SK-N-SH treated with all-trans-retinoic acid at 6 μM for 48 hours (cell line): ENCODE measurements at regions not wholly inside any gene's neighbourhood (a gene's known extent, or its start where the extent isn't known, plus 50 kb on each side); places are given as distances from the start of the nearest gene placed in this dataset.

Experiments
- BACH2 ChIP-seq: fragments of 250-450 bp; sonication (Bioruptor Pico); IDR thresholded peaks from 2 replicates; pipeline ENCODE4 v1.9.0; 2021; ENCODE audit warnings: mild to moderate bottlenecking, borderline replicate concordance
- CSDC2 ChIP-seq: fragments of 250-450 bp; sonication (Bioruptor Pico); IDR thresholded peaks from 2 replicates; pipeline ENCODE4 v1.5.0; 2020; ENCODE audit warnings: mild to moderate bottlenecking, moderate library complexity
- ESRRG ChIP-seq: fragments of 250-450 bp; sonication (Bioruptor Pico); IDR thresholded peaks from 2 replicates; pipeline ENCODE4 v1.6.1; 2021; ENCODE audit warnings: mild to moderate bottlenecking
- GLIS3 ChIP-seq: fragments of 250-450 bp; sonication (Bioruptor Pico); IDR thresholded peaks from 2 replicates; pipeline ENCODE4 v1.5.0; 2020; ENCODE audit warnings: mild to moderate bottlenecking, moderate library complexity
- RARB ChIP-seq: fragments of 250-450 bp; sonication (Bioruptor Pico); IDR thresholded peaks from 2 replicates; pipeline ENCODE4 v1.8.0; 2021; ENCODE audit warnings: mild to moderate bottlenecking, moderate library complexity

DNA sequence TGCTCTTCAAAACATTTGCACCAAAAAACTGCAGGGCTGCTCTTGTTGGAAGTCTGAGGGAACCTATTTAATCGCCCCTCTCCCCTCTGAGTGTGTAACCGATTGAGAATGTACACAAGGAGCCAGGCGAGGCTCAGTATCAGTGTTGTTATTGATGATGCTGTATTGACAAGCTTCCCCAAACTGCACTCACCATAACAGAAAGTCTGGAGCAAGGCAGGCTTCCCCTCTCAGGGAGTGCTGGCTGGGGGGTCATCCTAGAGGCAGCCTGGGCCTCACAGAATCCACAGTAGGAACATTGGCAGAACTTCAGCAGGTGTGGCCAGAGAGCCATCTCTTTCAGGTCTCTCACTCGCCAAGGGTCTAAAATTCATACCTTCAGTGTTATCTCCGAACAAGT is 58.1 kb upstream of the TUNAR start:
- TF ChIP-seq CSDC2 (CRISPR knock-in tag) = no peak
- TF ChIP-seq BACH2 = no peak
- TF ChIP-seq GLIS3 (CRISPR knock-in tag) = no peak
- TF ChIP-seq RARB (CRISPR knock-in tag) = no peak
- TF ChIP-seq ESRRG (CRISPR knock-in tag) = no peak
